Heart left ventricle (tissue), 16 donors: ENCODE measurements at regions not wholly inside any gene's neighbourhood (a gene's known extent, or its start where the extent isn't known, plus 50 kb on each side); places are given as distances from the start of the nearest gene placed in this dataset.

Source experiments
- ATAC-seq, 4 donors: fragments of 200-7000 bp; cut with Tn5 transposase; one replicate each; pipeline ENCODE4 v1.9.1; 2020 to 2022; ENCODE audit warnings: moderate library complexity in 4 of 4, mild to moderate bottlenecking in 3 of 4, moderate number of reproducible peaks in 1 of 4
- DNase-seq, 5 donors: peaks; one replicate each; pipeline ENCODE4 v3.0.0-alpha.2; 2020
- H3K27ac ChIP-seq, 12 donors: fragments of 200-600 bp; sonication (generic) in 4 of 12; one replicate each; pipeline versions ENCODE4 v1.5.0 to v1.8.0; 2016 to 2022; ENCODE audit warnings: mild to moderate bottlenecking in 2 of 12
- H3K27me3 ChIP-seq, 9 donors: fragments of 200-600 bp; sonication (generic) in 2 of 9; one replicate each; pipeline versions ENCODE4 v1.5.1 to v1.8.0; 2016 to 2022; ENCODE audit warnings: mild to moderate bottlenecking in 3 of 9
- H3K36me3 ChIP-seq, 9 donors: fragments of 200-600 bp; sonication (generic) in 2 of 9; one replicate each; pipeline versions ENCODE4 v1.5.0 to v1.8.0; 2018 to 2022; ENCODE audit warnings: mild to moderate bottlenecking in 2 of 9
- H3K4me1 ChIP-seq, 12 donors: fragments of 200-600 bp; sonication (generic) in 4 of 12; one replicate each; pipeline versions ENCODE4 v1.5.0 to v1.8.0; 2016 to 2022; ENCODE audit warnings: mild to moderate bottlenecking in 3 of 12
- H3K4me3 ChIP-seq, 12 donors: fragments of 200-600 bp; sonication (generic) in 4 of 12; one replicate each; pipeline versions ENCODE4 v1.5.0 to v1.8.0; 2017 to 2022; ENCODE audit warnings: mild to moderate bottlenecking in 9 of 12, moderate library complexity in 4 of 12
- H3K9me3 ChIP-seq, 12 donors: fragments of 200-600 bp; sonication (generic) in 4 of 12; one replicate each; pipeline versions ENCODE4 v1.5.0 to v1.8.0; 2016 to 2022; ENCODE audit warnings: mild to moderate bottlenecking in 1 of 12
- POLR2A ChIP-seq, 2 donors: fragments of 450-650 bp; IDR thresholded peaks; one replicate each; pipeline ENCODE4 v1.6.1; 2017; ENCODE audit warnings: antibody characterized with exemption in 2 of 2, mild to moderate bottlenecking in 2 of 2, moderate library complexity in 2 of 2
- WGBS, 4 donors: extraction: QIAGEN DNeasy Blood & Tissue Kit in 2 of 4; methylation state at CpG; one replicate each; pipeline versions ENCODE4 v1.1.5 to v1.1.7; 2013 to 2018; 5-methylcytosine and 5-hydroxymethylcytosine counted together
- intact Hi-C, 10 donors: fragments of 100-400 bp; cut with DNase I; formaldehyde crosslinking; loops; one replicate each; pipeline versions ENCODE4 v1.11.1 to v1.14.2; 2022
- TF ChIP-seq, protein P1 (sequence below), 12 donors: fragments of 200-600 bp; sonication (generic) in 4 of 12; IDR thresholded peaks; one replicate each; pipeline versions ENCODE4 v1.5.0 to v1.8.0; 2018 to 2022; ENCODE audit warnings: antibody characterized with exemption in 12 of 12, mild to moderate bottlenecking in 5 of 12
- donor health status: ischemic (EF 13 %, LVEDD 7.1; RV severe dilation, severe dysfunction).
- donor health status: healthy with polysubstance abuse.
- donor health status: DM: no; HTN: yes; CAD: no.
- donor health status: DM: no; HTN: no; CAD: no.
- donor health status: ischemic (EF 25% LVEDD 6.9; RV normal size, moderate dysfunction).
- donor health status: ischemic (EF 25% LVEDD 5.7; RV mildly dilated, moderate dysfunction).
- donor health status: healthy.
- donor health status: DM: yes; HTN: yes; CAD: no.
- donor health status: ischemic (EF 35%, LVEDD 5.7; RV mildly dilated, moderate dysfunction).
- donor health status: nonischemic (EF 11% LVEDD 7.7; RV severe dilation, severe dysfunction).
- donor health status: DM: yes; HTN: yes; CAD: no.
- donor health status: PGD.
- donor health status: ischemic (EF 29% LVEDD 5.4; RV normal size, mild dysfunction).
- donor health status: nonischemic (EF 23%, LVEDD 6.1; RV moderate dilation, normal function).

GRCh38 chr7:50854247-50854646 lies 71.6 kb upstream of the GRB10 start:
- Histone ChIP-seq H3K4me1 (peaks cover 0 to 22% (median 5%) of the 10 kb centered on the region in 12 donors), H3K9me3 (no peaks in the 10 kb centered on the region), H3K27ac (no peak overlapping the region), H3K36me3 (no peaks in the 10 kb centered on the region), H3K27me3 (no peaks in the 10 kb centered on the region), H3K4me3 (no peak overlapping the region)
- DNase-seq (no peak), ATAC-seq (no peak)
- intact Hi-C loops, result loop anchor here in 1 of 10 donors (10.0 kb wide), 1 partner anchor 139 kb away; no protein-coding TSS in a partner anchor
- WGBS, 4 donors, result 87 to 93% (median 89%) methylated on average over 6 of the region's 6 CpGs
- TF ChIP-seq, protein P1, sequence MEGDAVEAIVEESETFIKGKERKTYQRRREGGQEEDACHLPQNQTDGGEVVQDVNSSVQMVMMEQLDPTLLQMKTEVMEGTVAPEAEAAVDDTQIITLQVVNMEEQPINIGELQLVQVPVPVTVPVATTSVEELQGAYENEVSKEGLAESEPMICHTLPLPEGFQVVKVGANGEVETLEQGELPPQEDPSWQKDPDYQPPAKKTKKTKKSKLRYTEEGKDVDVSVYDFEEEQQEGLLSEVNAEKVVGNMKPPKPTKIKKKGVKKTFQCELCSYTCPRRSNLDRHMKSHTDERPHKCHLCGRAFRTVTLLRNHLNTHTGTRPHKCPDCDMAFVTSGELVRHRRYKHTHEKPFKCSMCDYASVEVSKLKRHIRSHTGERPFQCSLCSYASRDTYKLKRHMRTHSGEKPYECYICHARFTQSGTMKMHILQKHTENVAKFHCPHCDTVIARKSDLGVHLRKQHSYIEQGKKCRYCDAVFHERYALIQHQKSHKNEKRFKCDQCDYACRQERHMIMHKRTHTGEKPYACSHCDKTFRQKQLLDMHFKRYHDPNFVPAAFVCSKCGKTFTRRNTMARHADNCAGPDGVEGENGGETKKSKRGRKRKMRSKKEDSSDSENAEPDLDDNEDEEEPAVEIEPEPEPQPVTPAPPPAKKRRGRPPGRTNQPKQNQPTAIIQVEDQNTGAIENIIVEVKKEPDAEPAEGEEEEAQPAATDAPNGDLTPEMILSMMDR (IDR thresholded peaks at IDR 0.05), result no peak
- TF ChIP-seq POLR2A (IDR thresholded peaks at IDR 0.05), result no peak

GRCh38 chr7:50853311-50853710 lies 70.6 kb upstream of the GRB10 start:
- Histone ChIP-seq H3K27me3 (no peaks in the 10 kb centered on the region), H3K27ac (no peak overlapping the region), H3K36me3 (no peaks in the 10 kb centered on the region), H3K9me3 (no peaks in the 10 kb centered on the region), H3K4me3 (no peak overlapping the region), H3K4me1 (peaks cover 0 to 21% (median 5%) of the 10 kb centered on the region in 12 donors)
- TF ChIP-seq, protein P1 (IDR thresholded peaks at IDR 0.05), result no peak
- TF ChIP-seq POLR2A (IDR thresholded peaks at IDR 0.05), result no peak
- ATAC-seq, result no peak
- 72 to 91% (median 87%) methylated on average over 4 of the region's 4 CpGs for WGBS, 4 donors
- no peak for DNase-seq
- intact Hi-C loops, result loop anchor here in 1 of 10 donors (10.0 kb wide), 1 partner anchor 139 kb away; no protein-coding TSS in a partner anchor

DNA sequence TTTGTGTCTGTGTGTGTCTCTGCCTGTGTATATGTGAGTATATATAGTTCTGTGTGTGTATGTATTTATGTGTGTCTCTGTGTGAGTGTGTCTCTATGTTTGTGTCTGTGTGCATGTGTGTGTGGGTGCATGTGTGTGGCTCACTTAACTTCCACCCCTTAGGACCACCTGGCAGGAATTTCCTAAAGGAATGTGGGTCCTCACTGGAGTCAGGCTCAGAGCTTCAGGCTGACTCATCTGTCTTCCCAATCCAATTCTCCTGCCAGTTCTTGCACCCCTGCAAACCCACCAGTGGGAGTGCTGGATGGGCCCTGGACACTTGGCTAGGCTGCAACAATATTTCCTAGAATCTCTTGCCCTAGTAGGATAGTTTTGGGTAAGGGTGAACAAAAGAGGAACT lies 70.2 kb upstream of the GRB10 start:
- no peaks in the 10 kb centered on the region for H3K36me3 ChIP-seq
- no peak overlapping the region for H3K4me3 ChIP-seq
- H3K27me3 ChIP-seq, result no peaks in the 10 kb centered on the region
- intact Hi-C loops, result loop anchor here in 1 of 10 donors (10.0 kb wide), 1 partner anchor 138 kb away; no protein-coding TSS in a partner anchor
- H3K4me1 ChIP-seq, result peaks cover 0 to 17% (median 5%) of the 10 kb centered on the region in 12 donors
- TF ChIP-seq, protein P1 (IDR thresholded peaks at IDR 0.05), result no peak
- TF ChIP-seq POLR2A (IDR thresholded peaks at IDR 0.05), result no peak
- ATAC-seq (no peak), DNase-seq (no peak)
- H3K9me3 ChIP-seq, result no peaks in the 10 kb centered on the region
- no peak overlapping the region for H3K27ac ChIP-seq

DNA sequence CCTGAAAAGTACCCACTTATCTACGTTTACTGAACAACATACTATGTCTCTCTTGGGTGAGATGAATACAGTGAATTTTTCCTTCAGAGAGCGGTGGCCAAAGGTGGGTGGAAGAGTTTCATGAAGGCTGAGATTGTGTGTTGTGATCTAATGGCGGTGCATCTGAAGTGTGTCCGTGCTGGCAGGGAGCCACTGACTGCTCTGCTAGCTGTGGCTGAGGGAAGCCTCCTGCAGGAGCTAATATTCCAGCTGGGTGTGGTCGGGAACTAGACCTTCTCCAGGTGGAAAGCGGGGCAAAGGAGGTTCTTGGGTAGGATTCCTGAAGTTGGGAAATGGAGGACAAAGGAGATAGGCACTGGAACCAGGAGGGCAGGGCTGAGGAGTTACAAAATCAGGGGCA lies 69.2 kb upstream of the GRB10 start:
- intact Hi-C loops, result loop anchor here in 1 of 10 donors (10.0 kb wide), 1 partner anchor 137 kb away; no protein-coding TSS in a partner anchor
- TF ChIP-seq, protein P1 (IDR thresholded peaks at IDR 0.05), result no peak
- TF ChIP-seq POLR2A (IDR thresholded peaks at IDR 0.05), result no peak
- no peak for DNase-seq
- Histone ChIP-seq H3K4me1 (peaks cover 0 to 13% (median 4%) of the 10 kb centered on the region in 12 donors), H3K27me3 (no peaks in the 10 kb centered on the region), H3K9me3 (no peaks in the 10 kb centered on the region), H3K4me3 (no peak overlapping the region), H3K27ac (no peak overlapping the region), H3K36me3 (no peaks in the 10 kb centered on the region)
- peak in 1 of 4 donors; percentile 10 for ATAC-seq
- 50 to 78% (median 71%) methylated on average over 6 of the region's 6 CpGs for WGBS, 4 donors
